Chondrocyte (in vitro differentiated cells): ENCODE measurements at regions not wholly inside any gene's neighbourhood (a gene's known extent, or its start where the extent isn't known, plus 50 kb on each side); places are given as distances from the start of the nearest gene placed in this dataset.

Experiments used
- DNase-seq: peaks from one replicate; pipeline ENCODE4 v3.0.0; 2021; ENCODE audit warnings: mixed read lengths, low spot score
- H3K27ac Mint-ChIP-seq: one replicate; pipeline ENCODE4 v1.8.0; 2021; ENCODE audit warnings: mild to moderate bottlenecking, moderate library complexity, mixed read lengths; ENCODE audit not compliant: unreplicated experiment
- H3K27me3 Mint-ChIP-seq: 2 replicates; pipeline ENCODE4 v1.8.0; 2021; ENCODE audit warnings: low read depth, mixed read lengths
- H3K36me3 Mint-ChIP-seq: 2 replicates; pipeline ENCODE4 v1.8.0; 2021; ENCODE audit warnings: low read depth, mixed read lengths
- H3K4me1 Mint-ChIP-seq: 2 replicates; pipeline ENCODE4 v1.8.0; 2021; ENCODE audit warnings: low read depth, mild to moderate bottlenecking, mixed read lengths
- H3K4me3 Mint-ChIP-seq: one replicate; pipeline ENCODE4 v1.8.0; 2021; ENCODE audit warnings: mild to moderate bottlenecking, moderate library complexity, mixed read lengths; ENCODE audit not compliant: unreplicated experiment
- H3K9me3 Mint-ChIP-seq: 2 replicates; pipeline ENCODE4 v1.8.0; 2021; ENCODE audit warnings: low read depth, mixed read lengths
- CTCF ChIP-seq: fragments of 200-600 bp; sonication (generic); IDR thresholded peaks from 2 replicates; pipeline ENCODE4 v1.5.0; 2021; ENCODE audit warnings: antibody characterized with exemption, mild to moderate bottlenecking, moderate library complexity

- Mint-ChIP-seq H3K4me1 (no peaks in the 10 kb centered on the region), H3K9me3 (peaks cover 5% of the 10 kb centered on the region), H3K36me3 (no peaks in the 10 kb centered on the region), H3K27me3 (no peaks in the 10 kb centered on the region), H3K4me3 (no peak overlapping the region), H3K27ac (no peak overlapping the region)
- no peak for TF ChIP-seq CTCF
- no peak for DNase-seq
These were observed 197.2 kb downstream of the GRXCR1 start for GRCh38 chr4:43089730-43090129.

- Mint-ChIP-seq H3K9me3 (no peaks in the 10 kb centered on the region), H3K27ac (no peak overlapping the region), H3K4me1 (no peaks in the 10 kb centered on the region), H3K4me3 (no peak overlapping the region), H3K27me3 (no peaks in the 10 kb centered on the region), H3K36me3 (no peaks in the 10 kb centered on the region)
- TF ChIP-seq CTCF = no peak
- DNase-seq = no peak
These were observed 210.5 kb downstream of the GRXCR1 start for GRCh38 chr4:43103048-43103447.

DNA sequence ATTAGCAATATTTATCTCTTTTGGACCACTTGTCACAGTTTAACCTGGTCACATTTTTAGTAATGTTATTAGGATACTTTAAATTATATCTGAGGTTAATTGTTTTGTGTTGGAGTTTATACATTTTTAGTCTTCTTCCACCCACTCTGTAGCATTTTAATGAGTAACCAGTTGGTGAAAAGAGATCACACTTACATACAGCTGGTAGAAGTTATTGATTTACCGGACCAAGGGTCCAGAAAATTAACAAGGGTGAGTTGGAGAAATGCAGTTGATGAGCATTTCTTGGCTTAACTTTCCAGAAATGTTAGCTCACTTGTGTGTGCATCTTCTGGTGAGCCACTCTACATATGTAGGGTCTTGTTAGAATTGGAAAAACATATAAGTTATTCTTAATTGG lies 219.6 kb downstream of the GRXCR1 start:
- DNase-seq = no peak
- no peaks in the 10 kb centered on the region for H3K27me3 Mint-ChIP-seq
- no peak overlapping the region for H3K4me3 Mint-ChIP-seq
- H3K27ac Mint-ChIP-seq = no peak overlapping the region
- H3K9me3 Mint-ChIP-seq = no peaks in the 10 kb centered on the region
- no peaks in the 10 kb centered on the region for H3K4me1 Mint-ChIP-seq
- no peaks in the 10 kb centered on the region for H3K36me3 Mint-ChIP-seq
- no peak for TF ChIP-seq CTCF

DNA sequence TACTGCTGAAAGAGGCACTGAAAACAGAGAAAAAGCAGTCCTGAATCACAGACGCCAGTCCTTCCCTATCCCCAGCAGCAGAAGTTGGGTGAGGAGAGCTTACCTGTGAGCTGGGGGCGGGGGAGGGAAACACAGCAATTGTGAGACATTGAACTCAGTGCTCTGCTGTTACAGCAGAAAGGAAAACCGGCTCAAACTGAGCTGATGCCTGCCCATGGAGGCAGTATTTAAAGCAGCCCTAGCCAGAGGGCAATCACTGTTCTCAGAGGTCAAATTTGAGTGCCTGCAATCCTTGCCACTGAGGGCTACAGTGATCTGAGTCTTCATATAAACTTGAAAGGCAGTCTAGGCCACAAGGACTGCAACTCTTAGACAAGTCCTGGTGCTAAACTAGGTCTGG lies 220.7 kb downstream of the GRXCR1 start:
- H3K36me3 Mint-ChIP-seq = no peaks in the 10 kb centered on the region
- no peak for TF ChIP-seq CTCF
- H3K9me3 Mint-ChIP-seq = no peaks in the 10 kb centered on the region
- no peaks in the 10 kb centered on the region for H3K4me1 Mint-ChIP-seq
- no peak for DNase-seq
- no peaks in the 10 kb centered on the region for H3K27me3 Mint-ChIP-seq
- H3K4me3 Mint-ChIP-seq = no peak overlapping the region
- H3K27ac Mint-ChIP-seq = no peak overlapping the region

- Mint-ChIP-seq H3K4me3 (no peak overlapping the region), H3K27ac (no peak overlapping the region), H3K9me3 (no peaks in the 10 kb centered on the region), H3K4me1 (no peaks in the 10 kb centered on the region), H3K36me3 (no peaks in the 10 kb centered on the region), H3K27me3 (peaks cover 3% of the 10 kb centered on the region)
- no peak for DNase-seq
- TF ChIP-seq CTCF = no peak
These were observed 234.1 kb downstream of the GRXCR1 start for GRCh38 chr4:43126595-43126994.
